RPMI8226 (cell line): ENCODE measurements at regions not wholly inside any gene's neighbourhood (a gene's known extent, or its start where the extent isn't known, plus 50 kb on each side); places are given as distances from the start of the nearest gene placed in this dataset.

Experiments
- DNase-seq: peaks from one replicate; pipeline ENCODE4 v3.0.0-alpha.2; 2015

DNA sequence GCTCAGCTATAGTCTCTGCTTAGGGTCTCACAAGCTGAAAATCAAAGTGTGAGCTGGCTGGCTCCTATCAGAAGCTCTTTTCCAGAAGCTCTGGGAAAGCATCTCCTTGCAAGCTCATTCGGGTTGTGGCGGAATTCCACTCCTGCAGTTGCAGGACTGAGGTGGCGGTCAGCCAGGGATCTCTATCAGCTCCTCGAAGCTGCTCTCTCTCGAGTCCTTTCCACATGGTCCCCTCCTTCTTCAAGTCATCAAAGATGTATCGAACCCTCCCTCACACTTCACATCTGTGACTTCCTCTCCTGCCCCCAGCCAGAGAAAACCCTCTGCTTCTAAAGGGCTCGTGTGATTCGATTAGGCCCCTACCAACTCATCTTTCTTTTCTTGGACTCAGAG, 141.7 kb downstream of the ZFP36L2 start:
- DNase-seq = no peak

DNA sequence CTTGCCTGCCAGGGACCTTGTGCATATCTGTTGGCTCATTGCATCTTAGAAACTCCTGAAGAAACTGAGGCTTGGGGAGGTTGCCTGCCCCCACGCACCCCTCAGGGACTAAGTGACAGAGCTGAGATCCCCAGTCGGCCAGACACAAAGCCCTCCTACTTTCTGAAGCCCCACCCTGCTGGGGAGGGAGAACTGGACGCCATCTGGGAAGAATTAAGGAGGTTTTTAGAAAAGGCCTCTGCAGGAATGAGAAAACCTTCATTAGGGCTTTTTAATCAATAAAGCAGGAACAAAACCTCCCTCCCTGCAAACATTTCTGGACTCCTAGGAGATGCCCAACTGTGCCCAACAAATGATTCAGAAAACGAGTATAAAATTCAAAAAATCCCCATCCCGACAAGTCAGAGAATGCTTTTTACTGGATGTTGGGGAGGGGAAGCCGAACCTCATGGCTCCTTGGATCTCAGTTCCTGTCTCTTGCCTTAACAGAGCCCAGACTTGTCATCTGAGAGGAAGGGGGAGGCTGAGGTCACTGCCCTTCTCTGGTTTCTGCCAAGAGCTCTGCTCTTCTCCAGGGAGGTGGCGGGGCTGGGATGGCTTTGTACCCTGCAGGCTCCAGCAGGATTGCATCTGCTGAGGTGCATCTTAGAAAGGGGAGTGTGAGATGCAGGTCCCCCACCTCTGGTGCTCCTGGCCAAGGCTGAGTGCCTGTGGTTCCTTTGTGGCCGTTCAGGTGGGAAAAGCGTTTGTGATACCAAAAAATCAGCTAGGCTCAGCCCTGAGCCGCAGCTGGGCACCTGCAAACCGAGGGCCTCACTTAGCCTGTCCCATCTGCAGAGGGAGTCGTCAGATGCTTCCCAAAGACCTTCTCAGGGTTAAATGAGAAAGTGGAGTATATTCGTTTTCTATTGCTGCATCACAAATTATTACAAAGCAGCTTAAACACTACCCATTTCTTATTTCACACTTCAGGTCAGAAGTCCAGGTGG, 142.4 kb downstream of the ZFP36L2 start:
- DNase-seq = no peak

DNA sequence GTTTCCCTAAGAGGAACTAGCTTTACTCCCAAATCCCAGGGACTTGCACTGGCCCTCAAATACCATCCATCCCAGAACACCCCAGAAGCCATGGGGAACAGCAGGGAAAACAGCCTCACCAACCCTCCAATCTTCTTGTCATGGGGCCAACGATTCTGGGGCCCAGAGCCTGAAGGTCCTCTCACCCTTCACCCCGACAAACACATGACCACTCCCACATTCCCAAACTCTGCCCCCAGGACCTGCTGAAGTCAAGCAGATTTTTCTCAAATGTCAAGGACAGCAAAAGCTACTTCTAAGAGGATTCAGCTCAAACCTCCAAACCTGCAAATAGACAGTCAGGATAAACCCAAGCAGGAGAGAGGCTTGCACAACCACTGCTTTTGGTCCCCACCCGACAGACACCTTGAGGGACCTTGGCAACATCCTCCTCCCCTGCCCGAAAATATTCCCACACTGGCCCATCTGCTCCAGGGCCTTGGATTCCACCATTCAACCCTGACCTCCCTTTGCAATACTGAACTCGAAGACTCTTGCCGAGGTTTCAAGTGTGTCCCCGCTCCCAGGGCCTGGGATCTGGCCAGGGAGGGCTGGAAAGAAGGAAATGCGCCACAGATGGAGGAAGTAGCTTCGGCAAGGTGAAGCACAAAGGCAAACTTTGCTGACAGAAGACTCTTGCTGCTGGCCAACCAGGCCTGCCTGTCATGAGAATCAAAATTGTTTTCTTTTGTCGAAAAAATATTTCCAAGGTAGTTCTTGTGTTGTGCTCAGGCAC, 143.3 kb downstream of the ZFP36L2 start:
- DNase-seq = no peak

DNA sequence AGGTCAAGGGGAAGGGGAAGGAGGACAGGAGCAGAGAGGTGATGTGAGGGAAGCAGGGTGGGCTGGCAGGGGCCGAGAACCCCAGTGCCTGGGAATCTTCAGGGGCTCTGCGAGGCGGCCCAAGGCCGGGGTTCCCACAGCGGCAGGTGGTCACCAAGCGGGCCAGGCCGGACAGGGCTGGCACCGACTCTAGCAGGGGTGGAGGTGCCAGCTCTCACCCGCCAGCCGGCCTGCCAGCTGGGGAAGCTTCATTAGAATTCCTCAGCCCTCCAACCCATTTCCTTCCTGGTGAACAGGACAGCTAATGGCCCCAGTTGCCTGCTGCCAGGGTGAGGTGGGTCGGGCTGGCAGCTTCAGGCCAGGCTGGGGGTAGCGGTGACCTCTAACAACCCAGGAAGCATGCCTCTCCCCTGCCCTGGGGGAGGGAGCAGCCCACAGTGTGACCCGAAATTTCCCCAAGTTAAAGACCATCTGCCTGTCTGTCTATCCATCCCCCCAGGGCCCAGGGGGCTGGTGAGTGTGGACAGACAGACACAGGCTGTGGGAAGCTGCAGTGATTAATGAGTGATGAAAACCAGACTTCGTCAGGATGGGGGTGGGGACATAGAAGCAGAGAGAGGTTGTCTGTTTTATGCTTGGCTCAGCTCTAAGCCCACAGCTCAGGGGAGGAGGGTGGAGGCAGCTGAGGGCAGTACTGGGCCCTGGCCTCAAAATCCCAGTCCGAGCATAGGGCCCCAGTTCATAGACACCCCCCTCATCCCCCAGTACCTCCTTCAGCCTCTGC, 144.1 kb downstream of the ZFP36L2 start:
- DNase-seq = no peak

DNA sequence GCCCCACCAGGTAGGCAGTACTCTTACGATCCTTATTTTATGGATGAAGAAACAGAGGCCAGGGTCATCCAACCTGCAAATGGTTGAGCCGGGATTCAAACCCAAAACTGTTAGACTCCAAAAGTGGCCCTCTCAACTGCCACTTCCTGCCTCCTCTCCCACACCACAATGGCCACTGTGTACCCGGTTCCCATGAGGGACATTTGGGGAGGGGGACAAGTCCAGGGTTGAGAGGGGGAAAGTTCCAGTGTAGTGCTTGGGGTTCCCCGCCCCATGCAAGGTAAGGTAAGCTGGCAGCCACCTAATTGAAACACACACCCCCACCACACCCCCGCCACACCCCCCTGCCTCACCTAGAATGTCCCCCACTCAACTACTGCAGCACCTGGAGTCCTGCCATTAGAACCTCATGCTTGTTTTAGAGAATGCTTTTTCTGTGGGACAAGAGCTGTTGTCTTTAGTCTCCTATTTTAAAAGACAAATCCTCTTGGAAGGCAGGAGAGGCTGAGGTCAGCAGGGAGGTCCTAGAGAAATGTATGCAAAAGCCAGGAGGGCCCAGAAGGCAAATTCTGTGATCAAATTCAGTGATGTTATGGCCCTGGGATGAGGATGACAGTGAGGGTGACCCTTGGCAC, 145.2 kb downstream of the ZFP36L2 start:
- DNase-seq = no peak

DNA sequence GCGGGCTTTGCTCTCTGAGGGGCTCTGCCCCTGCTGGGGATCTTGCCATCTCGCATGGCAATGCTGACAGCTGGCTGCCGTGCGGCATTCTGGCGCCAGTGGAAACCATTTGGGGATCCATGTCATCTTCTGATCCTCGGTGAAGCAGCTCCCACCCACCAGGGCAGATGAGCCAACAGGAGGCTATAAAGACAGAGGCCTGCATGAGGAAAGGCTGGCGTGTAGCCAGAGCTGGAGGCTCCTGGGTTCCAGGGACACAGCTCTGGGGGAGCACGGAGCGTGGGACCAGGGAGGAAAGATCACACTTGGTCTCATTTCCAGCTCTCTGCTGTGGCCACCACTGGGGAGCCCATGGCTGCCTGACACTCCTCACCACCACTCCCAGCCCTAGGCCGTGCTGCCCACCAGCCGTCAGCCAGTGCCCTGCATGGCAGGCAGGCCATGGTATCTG, 145.8 kb downstream of the ZFP36L2 start:
- no peak for DNase-seq

DNA sequence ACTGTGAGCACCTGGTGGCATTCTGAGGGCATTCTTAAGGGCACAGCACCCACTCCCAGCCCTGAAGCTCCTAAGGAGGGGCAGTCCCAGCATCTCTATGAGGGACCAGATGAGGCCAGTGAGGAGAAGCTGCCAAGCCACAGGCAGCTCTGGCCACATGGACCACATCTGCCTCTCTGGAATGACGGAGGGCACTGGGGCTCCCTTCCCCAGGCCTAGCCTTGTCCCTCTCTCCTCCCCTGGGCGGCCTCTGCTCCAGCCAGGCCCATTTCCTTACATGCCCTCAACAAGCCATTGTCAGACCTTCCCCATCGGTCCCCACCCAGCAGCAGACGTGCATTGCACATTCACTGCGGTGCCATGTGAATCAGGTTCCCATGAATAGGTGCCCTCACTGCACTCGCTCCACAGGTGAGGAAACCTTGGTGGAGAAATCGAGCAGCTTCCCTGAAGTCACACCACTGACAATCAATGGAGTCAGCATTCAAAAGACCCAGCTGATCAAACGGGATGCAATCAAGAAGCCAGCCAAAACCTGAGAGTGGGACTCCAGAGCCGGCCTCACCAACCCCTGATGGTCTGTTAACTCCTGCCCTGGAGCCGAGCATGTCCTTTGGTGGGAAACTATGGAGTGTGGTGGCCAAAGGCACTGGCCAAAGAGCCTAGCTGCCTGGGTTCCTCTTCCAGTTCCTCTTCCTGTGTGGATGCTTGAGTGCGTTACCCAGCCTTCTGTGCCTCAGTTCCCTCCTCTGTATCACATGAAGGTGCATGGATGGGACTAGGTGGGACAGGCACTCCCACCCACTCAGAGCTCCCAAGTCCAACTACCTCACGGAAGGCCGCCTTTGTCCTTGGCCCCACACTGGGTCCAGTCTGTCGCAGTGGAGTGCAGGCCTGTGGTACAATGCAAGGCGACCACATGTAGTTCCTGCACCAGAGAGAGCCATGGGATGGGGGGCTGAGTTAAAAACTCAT, 147.3 kb downstream of the ZFP36L2 start:
- no peak for DNase-seq

DNA sequence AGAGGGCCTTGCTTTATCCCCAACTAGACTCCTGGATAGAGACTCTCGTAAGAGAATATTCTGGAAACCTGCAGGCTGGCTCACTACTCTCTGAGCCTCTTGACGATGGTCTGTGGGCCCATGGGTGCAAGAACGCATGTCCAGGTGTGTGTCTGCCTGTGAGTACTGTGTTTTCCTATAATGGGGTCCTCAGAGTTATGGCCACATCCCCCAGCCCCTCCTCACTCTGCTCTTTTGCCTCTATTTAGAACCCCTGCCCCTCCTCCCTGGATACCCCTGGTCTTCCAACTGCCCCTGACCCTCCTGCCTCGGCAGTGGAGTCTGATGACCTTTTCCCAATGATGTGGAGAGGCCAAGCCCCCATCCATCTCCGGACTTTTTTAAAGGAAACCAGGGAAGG, 148.1 kb downstream of the ZFP36L2 start:
- DNase-seq = no peak

DNA sequence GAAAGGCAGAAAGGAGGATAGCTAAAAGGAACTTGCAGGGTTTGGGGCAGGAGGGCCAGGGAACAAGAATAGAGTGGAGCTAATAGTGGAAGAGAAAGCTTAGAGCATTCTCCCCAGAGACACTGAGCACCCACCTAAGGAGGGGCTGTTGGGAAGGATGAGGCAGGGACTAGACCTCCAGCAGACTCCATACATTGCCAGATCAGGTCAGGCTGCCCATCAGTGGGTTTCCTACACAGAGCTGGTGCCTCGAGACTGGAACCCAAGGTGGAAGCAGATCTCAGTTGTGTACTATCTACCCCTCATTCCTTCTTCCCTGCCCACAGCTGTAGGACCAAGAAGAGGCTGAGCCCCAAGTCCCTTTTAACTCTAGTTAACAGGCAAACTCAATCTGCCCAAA, 148.5 kb downstream of the ZFP36L2 start:
- no peak for DNase-seq

DNA sequence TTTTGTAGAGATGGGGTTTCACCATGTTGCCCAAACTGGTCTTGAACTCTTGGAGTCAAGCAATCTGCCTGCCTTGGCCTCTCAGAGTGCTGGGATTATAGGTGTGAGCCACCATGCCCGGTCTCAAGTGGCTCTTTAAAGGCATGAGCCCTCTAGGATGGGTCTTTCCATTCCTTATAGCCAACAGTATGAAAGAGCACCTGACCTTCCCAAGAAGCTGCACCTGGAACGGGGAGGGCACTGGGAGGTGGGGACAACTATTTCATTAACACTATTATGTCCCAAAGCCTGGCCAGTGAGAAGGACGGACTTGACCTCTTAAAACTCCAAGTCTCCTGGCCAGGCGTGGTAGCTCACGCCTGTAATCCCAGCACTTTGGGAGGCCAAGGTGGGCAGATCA, 149.7 kb downstream of the ZFP36L2 start:
- DNase-seq = no peak

DNA sequence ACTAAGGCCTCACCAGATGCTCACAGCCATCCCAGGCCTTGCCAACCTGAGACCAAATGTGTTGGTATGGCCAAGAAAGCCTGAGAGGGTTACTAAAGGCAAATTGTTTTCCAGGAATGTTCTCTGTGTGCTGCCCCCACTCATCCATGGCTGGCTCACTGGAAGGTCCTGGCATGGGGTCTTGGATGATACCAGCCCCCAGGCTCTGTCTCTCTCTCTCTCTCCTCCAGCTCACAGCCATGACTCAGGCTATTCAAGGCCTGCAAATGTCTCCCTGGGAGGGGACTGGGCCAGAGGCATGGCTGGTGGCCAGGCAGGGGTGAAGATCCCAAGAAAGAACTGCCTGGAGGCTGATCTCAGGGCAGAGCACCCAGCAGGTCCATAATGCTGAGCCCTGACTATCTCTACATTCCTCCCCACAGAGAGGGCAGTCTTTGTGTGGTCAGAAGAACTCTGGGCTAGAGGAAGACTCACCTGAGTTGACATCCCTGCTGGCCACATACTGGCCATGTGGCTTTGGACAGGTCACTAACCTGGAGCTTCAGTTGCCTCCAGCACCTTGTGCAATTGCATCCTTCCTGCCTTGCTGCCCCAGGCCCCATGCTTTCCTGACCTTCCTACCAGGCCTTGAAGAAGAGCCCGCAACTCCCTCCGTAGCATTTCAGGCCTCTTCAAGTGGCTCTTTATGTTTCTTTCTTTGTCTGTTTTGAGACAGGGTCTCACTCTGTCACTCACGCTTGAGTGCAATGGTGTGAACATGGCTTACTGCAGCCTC, 150.4 kb downstream of the ZFP36L2 start:
- no peak for DNase-seq

DNA sequence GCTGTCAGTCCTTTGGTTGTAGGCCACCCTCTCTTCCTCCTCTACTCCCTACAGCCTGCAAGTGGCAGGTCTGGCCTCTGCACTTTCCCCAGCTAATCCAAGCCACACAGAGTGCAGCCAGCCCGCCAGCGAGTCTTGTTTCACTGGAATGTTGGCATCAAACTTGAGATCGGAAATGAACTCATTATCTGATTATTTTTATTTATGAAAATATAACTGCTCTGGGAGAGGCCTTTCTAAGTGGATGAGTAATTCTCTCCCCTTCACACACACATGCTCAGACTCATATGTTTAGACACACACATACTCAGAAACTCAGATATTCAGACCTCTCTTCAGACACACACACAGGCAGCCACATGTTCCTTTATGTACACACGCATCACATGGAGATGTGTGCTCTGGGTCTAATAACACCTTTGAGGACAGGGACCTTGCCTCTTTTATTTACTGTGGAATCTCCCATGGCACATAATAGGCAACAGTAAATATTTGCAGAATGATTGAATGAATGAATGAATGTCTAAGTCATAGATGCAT, 151.3 kb downstream of the ZFP36L2 start:
- no peak for DNase-seq

DNA sequence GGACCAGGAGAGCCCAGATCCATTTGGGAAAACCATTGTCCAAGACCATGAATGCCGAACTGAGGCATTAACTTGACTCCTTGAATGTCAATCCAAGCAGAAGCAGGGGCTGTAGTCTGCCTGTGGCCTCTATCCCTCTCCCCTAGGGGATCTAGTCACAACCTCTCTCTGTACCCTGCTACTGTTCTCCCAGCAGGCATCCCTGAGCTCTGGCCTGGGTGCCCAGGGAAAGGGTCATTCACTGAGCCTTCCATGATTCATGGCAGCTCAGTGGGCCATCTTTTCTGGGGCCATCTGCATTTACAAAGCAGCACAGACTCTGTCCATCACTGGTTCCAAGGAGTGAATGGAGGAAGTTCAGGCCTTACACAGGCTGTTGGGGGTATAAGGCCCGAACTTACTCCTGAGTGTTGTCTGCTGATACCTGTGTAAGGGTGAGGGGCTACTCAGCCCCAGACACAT, 151.8 kb downstream of the ZFP36L2 start:
- no peak for DNase-seq

DNA sequence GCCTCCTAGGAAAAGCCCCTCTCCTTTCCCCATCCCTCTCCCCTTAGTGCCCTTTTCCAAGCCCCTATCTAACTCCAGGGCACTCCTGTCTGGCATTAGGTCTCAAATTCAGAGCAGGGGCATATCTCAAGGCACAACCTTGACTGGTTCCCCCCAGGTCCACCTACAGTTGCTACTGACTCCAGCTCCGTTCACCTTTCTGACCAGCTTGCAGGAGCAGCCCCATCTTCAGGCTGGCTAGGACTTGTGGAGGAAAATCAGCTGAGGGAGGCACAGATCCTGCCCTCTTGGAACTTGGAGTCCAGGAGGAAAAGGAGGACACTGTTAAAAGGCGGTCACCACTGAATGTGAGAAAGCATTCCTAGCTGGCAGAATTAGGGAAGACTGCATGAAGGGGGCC, 152.4 kb downstream of the ZFP36L2 start:
- no peak for DNase-seq

DNA sequence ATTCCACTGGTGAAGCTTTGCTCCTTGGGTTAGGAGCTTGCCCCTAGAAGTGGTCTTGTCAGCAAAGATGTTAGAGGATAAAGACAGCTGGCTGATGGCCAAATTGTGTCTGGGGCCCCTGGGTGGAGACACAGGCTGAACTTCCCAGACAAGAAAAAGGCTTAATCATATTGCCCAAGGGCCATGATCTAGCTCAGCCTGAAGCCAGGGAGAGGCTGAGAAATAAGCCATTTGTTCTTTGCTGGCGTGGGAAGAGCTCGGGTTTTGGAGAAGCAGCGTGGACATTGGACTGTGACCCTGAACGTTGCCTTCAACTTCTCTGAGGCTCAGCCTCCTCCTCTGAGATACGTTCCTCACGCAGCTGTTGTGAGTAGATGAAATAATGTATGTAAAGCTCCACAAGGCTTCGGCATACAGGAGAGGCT, 153.0 kb downstream of the ZFP36L2 start:
- peak; percentile 27 for DNase-seq

DNA sequence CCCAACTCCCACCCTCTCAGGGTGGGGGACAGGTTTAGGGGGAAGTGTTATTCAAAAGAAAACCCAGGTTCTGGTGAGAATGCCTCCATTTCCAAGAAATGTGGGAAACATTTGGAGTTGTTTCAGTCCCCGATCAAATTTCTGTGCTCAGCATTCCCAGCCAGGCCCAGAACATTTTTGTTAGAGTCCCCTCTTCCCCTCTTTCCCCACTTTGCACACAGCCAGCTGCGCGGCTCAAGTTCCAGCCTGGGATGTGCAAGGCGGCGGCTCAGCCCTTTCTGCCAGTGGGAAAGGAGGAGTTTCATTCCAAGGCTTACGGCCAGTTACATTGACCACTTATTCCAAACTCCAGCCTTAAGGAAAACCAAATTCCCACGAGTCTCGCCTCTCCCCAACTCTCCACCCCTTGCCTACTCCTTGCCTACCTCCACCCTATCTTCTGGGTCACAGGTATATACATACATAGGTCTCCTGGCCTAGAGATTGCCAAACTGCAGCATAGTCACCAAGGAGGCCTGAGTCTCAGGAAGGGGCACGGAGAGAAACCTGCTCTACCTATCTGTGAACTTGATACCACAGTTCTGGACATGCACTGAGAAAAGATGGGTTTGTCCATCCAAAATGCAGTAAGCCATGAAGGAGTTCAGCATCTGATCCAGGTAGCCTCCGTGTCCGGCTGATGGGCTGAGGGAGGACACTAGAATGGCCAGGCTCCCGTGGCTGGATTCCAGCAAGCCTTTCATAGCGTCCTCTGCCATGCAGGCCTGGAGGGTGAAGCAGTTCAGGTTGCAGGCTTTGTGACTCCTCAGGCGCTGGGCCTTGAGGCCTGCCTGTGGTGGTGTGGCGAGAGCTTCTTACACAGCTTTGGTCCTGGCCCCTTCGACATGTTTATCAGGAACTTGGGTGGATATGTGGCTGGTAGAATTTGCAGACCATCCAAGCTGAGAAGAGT, 154.5 kb downstream of the ZFP36L2 start:
- no peak for DNase-seq

DNA sequence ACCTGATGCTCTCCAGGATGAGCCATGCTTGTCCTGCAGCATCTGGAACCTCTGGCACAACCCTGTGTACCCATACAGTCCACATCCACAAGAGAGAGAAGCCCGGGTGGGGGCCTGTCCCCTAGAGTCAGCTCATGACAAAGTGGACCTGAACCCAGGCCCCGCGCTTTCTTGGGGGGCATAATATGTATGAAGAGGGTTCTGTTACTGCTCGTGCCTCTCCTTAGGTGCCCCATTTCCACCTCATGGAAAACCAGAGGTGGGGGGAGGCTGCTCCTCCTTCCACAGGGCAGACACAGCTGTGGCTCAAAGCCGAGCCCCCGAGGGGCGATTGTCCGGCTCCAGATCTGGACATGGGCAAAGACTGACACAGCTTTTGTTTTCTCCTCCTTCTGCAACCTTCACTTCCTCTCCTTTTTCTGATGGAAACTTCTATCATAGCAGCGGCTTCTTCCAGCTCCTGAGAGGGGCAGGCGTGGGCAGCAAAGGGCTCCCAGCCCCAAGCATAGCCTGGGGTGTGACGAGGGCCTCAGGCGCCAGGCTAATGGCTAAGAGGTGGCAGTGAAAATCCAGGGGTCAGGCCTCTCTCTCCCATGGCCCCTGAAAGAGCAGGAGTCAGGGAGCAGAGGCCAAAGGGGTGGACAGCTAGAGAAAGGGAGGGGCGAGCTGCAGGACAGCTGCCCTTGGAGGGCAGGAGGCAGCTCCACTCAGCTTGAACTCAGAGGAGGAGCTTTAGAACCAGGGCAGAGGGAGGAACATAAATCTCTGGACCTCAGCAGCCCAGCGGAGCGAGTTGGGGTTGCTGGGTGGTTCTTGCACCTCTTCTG, 155.5 kb downstream of the ZFP36L2 start:
- DNase-seq = no peak

DNA sequence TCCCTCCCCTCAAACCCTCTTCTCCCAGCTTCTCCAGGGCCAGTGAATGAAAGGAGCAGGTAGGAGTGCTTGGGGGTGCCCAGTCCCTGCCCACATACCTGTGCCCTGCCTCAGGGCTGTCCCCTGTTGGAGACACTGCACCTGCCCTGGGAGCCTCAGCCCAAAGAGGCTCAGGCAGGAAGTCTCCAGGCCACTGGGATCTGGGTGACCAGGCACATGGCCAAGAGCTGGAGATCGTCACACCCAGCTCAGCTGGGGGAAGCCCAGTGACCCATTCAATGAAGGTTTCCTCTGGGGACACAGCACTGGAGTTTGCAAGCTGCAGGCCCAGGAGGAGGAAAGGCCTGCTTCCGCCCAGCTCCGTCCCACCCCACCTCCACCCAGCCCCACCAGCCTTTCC, 156.4 kb downstream of the ZFP36L2 start:
- no peak for DNase-seq
